MM.1S (cell line): ENCODE measurements at regions not wholly inside any gene's neighbourhood (a gene's known extent, or its start where the extent isn't known, plus 50 kb on each side); places are given as distances from the start of the nearest gene placed in this dataset.

ENCODE experiments used
- DNase-seq: peaks from one replicate; pipeline ENCODE4 v3.0.0-alpha.2; 2015
- H2AFZ ChIP-seq: fragments of 300-600 bp; sonication (generic); 2 replicates; pipeline ENCODE4 v1.6.0; 2016; ENCODE audit warnings: antibody characterized with exemption, low read length
- H3F3A ChIP-seq: fragments of 300-600 bp; sonication (generic); 2 replicates; pipeline ENCODE4 v1.6.1; 2016; ENCODE audit warnings: mild to moderate bottlenecking, antibody characterized with exemption, low read length, moderate library complexity, mixed read lengths; ENCODE audit not compliant: insufficient read depth
- H3K27ac ChIP-seq: fragments of 300-600 bp; sonication (generic); 2 replicates; pipeline ENCODE4 v1.5.1; 2016; ENCODE audit warnings: mild to moderate bottlenecking, low read length
- H3K27me3 ChIP-seq: fragments of 300-600 bp; sonication (generic); replicated peaks from 2 replicates; pipeline ENCODE4 v1.6.0; 2016; ENCODE audit warnings: low read length; ENCODE audit not compliant: insufficient read depth
- H3K36me3 ChIP-seq: fragments of 300-600 bp; sonication (generic); replicated peaks from 2 replicates; pipeline ENCODE4 v1.6.1; 2016; ENCODE audit warnings: mild to moderate bottlenecking, low read length, mixed read lengths; ENCODE audit not compliant: insufficient read depth
- H3K4me1 ChIP-seq: fragments of 300-600 bp; sonication (generic); 2 replicates; pipeline ENCODE4 v1.6.1; 2016; ENCODE audit warnings: low read length, mixed read lengths
- H3K4me2 ChIP-seq: fragments of 300-600 bp; sonication (generic); 2 replicates; pipeline ENCODE4 v1.6.0; 2016; ENCODE audit warnings: low read depth, low read length
- H3K4me3 ChIP-seq: fragments of 300-600 bp; sonication (generic); 2 replicates; pipeline ENCODE4 v1.5.1; 2016; ENCODE audit warnings: low read length, mixed read lengths
- H3K79me2 ChIP-seq: fragments of 300-600 bp; sonication (generic); 2 replicates; pipeline ENCODE4 v1.6.1; 2016; ENCODE audit warnings: mixed run types, low read length, mixed read lengths
- H3K9ac ChIP-seq: fragments of 300-600 bp; sonication (generic); 2 replicates; pipeline ENCODE4 v1.6.1; 2016; ENCODE audit warnings: low read length, mixed read lengths
- H3K9me2 ChIP-seq: fragments of 300-600 bp; sonication (generic); replicated peaks from 2 replicates; pipeline ENCODE4 v1.6.1; 2016; ENCODE audit warnings: mild to moderate bottlenecking, low read length, mixed read lengths; ENCODE audit not compliant: insufficient read depth
- H3K9me3 ChIP-seq: fragments of 300-600 bp; sonication (generic); replicated peaks from 2 replicates; pipeline ENCODE4 v1.6.1; 2016; ENCODE audit warnings: mild to moderate bottlenecking, low read length, mixed read lengths; ENCODE audit not compliant: insufficient read depth
- H4K20me1 ChIP-seq: fragments of 300-600 bp; sonication (generic); 2 replicates; pipeline ENCODE4 v1.6.1; 2016; ENCODE audit warnings: mild to moderate bottlenecking, low read length, moderate library complexity, mixed read lengths; ENCODE audit not compliant: insufficient read depth
- EZH2 ChIP-seq: fragments of 300-600 bp; sonication (generic); optimal IDR thresholded peaks from 2 replicates; pipeline ENCODE3; 2017; ENCODE audit warnings: low read depth, mild to moderate bottlenecking, antibody characterized with exemption, low read length, mixed read lengths
- EZH2phosphoT487 ChIP-seq: fragments of 300-600 bp; sonication (generic); IDR thresholded peaks from 2 replicates; pipeline ENCODE4 v1.6.1; 2018; ENCODE audit warnings: antibody characterized with exemption, low read length
- TF ChIP-seq, protein P1 (sequence below): fragments of 300-600 bp; sonication (generic); IDR thresholded peaks from 2 replicates; pipeline ENCODE4 v1.5.1; 2016; ENCODE audit warnings: antibody characterized with exemption, low read length, mixed read lengths

DNA sequence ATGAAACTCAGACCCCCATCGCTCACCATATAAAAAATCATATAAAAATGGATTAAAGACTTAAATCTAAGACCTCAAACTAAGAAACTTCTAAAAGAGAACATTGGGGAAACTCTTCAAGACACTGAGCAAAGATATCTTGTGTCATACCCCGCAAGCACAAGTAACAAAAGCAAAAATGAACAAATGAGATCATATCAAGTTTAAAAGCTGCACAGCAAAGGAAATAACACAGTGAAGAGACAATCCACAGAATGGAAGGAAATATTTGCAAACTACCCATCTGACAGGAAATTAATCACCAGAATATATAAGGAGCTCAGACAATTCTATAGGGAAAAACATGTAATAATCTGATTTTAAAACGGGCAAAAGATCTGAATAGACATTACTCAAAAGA lies 808.3 kb downstream of the LIG4 start:
- no peak for DNase-seq
- Histone ChIP-seq H3K9me3 (no peaks in the 10 kb centered on the region), H3K9me2 (no peaks in the 10 kb centered on the region), H3F3A (no peaks in the 10 kb centered on the region), H3K4me2 (no peak overlapping the region), H3K4me1 (no peaks in the 10 kb centered on the region), H3K27me3 (no peaks in the 10 kb centered on the region), H3K36me3 (no peaks in the 10 kb centered on the region), H3K9ac (no peak overlapping the region), H3K79me2 (no peaks in the 10 kb centered on the region), H4K20me1 (no peaks in the 10 kb centered on the region), H3K27ac (no peak overlapping the region), H3K4me3 (no peak overlapping the region), H2AFZ (no peak overlapping the region)
- TF ChIP-seq EZH2phosphoT487 (no peak), EZH2 (no peak)
- TF ChIP-seq, protein P1, sequence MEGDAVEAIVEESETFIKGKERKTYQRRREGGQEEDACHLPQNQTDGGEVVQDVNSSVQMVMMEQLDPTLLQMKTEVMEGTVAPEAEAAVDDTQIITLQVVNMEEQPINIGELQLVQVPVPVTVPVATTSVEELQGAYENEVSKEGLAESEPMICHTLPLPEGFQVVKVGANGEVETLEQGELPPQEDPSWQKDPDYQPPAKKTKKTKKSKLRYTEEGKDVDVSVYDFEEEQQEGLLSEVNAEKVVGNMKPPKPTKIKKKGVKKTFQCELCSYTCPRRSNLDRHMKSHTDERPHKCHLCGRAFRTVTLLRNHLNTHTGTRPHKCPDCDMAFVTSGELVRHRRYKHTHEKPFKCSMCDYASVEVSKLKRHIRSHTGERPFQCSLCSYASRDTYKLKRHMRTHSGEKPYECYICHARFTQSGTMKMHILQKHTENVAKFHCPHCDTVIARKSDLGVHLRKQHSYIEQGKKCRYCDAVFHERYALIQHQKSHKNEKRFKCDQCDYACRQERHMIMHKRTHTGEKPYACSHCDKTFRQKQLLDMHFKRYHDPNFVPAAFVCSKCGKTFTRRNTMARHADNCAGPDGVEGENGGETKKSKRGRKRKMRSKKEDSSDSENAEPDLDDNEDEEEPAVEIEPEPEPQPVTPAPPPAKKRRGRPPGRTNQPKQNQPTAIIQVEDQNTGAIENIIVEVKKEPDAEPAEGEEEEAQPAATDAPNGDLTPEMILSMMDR: no peak

DNA sequence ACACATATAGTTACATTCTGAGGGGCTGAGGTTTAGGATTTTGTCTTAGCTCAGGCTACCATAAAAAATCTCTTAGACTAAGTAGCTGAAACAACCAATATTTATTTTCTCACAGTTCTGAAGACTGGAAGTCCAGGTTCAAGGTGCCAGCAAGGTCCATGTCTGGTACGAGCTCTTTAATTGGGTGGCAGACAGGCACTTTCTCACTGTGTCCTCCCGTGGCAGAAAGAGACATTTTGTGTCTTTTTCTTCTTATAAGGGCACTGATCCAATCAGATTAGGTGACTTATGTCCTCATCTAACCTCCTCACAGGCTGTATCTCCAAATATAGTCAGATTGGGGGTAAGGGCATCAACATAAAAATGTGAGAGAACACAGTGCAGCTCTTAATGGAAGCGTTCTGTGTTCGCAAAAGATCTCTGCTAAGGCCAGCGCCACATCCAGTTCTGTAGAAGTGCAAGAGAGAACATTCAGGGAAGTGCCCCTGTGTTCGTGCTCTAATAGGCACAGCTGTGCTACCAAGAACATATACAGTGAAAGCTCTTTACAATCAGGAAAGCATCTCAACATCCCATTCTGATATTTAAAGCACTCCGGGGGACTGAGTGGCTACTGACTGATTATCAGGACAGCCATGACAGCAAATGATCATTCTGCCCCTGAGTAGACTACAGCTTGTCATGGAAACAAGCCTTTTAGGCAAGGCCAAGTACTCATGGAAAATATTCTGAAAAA lies 819.2 kb downstream of the LIG4 start:
- no peaks in the 10 kb centered on the region for H3K79me2 ChIP-seq
- DNase-seq: no peak
- TF ChIP-seq EZH2: no peak
- no peak for TF ChIP-seq EZH2phosphoT487
- TF ChIP-seq, protein P1: no peak
- no peak overlapping the region for H3K27ac ChIP-seq
- no peak overlapping the region for H3K9ac ChIP-seq
- no peaks in the 10 kb centered on the region for H3K36me3 ChIP-seq
- H3K4me2 ChIP-seq: no peak overlapping the region
- no peaks in the 10 kb centered on the region for H3F3A ChIP-seq
- H3K9me2 ChIP-seq: no peaks in the 10 kb centered on the region
- H2AFZ ChIP-seq: no peak overlapping the region
- H3K9me3 ChIP-seq: no peaks in the 10 kb centered on the region
- H3K4me3 ChIP-seq: no peak overlapping the region
- no peaks in the 10 kb centered on the region for H3K4me1 ChIP-seq
- H4K20me1 ChIP-seq: no peaks in the 10 kb centered on the region
- no peaks in the 10 kb centered on the region for H3K27me3 ChIP-seq

DNA sequence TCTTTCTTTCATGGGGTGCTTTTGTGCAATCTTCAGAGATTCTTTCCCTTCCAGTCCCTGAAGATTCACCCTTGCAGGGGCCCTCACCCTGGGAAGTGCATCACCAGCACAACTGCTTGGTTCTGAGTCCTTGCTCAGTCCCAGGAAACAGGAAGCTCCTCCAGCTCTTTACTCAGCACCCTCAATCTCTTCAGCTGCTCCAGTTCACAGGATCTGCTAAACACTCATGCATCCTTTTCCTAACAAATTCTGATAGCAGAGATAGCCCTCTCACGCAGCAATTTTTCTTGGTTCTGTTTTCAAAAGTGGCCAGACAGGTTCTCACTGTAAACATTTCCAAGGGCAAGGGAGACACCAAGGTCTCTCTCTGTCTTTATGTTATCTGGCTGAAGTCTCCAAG lies 823.1 kb downstream of the LIG4 start:
- no peak overlapping the region for H2AFZ ChIP-seq
- H3K4me3 ChIP-seq: no peak overlapping the region
- H3K36me3 ChIP-seq: no peaks in the 10 kb centered on the region
- H3K9me3 ChIP-seq: no peaks in the 10 kb centered on the region
- H3K9ac ChIP-seq: no peak overlapping the region
- DNase-seq: no peak
- H3K4me2 ChIP-seq: no peak overlapping the region
- TF ChIP-seq, protein P1: no peak
- TF ChIP-seq EZH2 (no peak), EZH2phosphoT487 (no peak)
- H3F3A ChIP-seq: no peaks in the 10 kb centered on the region
- no peaks in the 10 kb centered on the region for H3K4me1 ChIP-seq
- H3K27ac ChIP-seq: no peak overlapping the region
- H3K27me3 ChIP-seq: no peaks in the 10 kb centered on the region
- no peaks in the 10 kb centered on the region for H3K9me2 ChIP-seq
- no peaks in the 10 kb centered on the region for H3K79me2 ChIP-seq
- no peaks in the 10 kb centered on the region for H4K20me1 ChIP-seq
